Astrocyte (in vitro differentiated cells and primary cell): ENCODE measurements at regions not wholly inside any gene's neighbourhood (a gene's known extent, or its start where the extent isn't known, plus 50 kb on each side); places are given as distances from the start of the nearest gene placed in this dataset.
A peak's percentile ranks its signal among the peaks of the same experiment; 100 is the strongest.

ENCODE experiments used
- DNase-seq: peaks from one replicate; pipeline ENCODE4 v3.0.0-alpha.2; 2010; ENCODE audit warnings: low read depth
- FAIRE-seq: peaks from 2 replicates; lab custom pipeline; 2011; peaks lifted over from hg19 to GRCh38; lab: Jason Lieb, UNC
- H2AFZ ChIP-seq: 2 replicates; pipeline ENCODE4 v1.6.0; 2012; ENCODE audit warnings: low read depth, low read length, inconsistent platforms
- H3K27ac ChIP-seq: 2 replicates; pipeline ENCODE4 v1.5.1; 2011; ENCODE audit warnings: low read depth, low read length, inconsistent platforms
- H3K27me3 ChIP-seq: 2 replicates; pipeline ENCODE4 v1.6.0; 2011; ENCODE audit warnings: low read length, inconsistent platforms; ENCODE audit not compliant: insufficient read depth
- H3K36me3 ChIP-seq: 2 replicates; pipeline ENCODE4 v1.5.1; 2011; ENCODE audit warnings: low read length, inconsistent platforms; ENCODE audit not compliant: insufficient read depth
- H3K4me1 ChIP-seq: 2 replicates; pipeline ENCODE4 v1.5.1; 2011; ENCODE audit warnings: low read length, inconsistent platforms; ENCODE audit not compliant: insufficient read depth
- H3K4me2 ChIP-seq: 2 replicates; pipeline ENCODE4 v1.6.0; 2012; ENCODE audit warnings: low read length, inconsistent platforms
- H3K4me3 ChIP-seq: 2 replicates; pipeline ENCODE4 v1.5.1; 2011; ENCODE audit warnings: low read depth, mild to moderate bottlenecking, low read length, inconsistent platforms; ENCODE audit not compliant: insufficient read depth
- H3K79me2 ChIP-seq: 2 replicates; pipeline ENCODE4 v1.6.0; 2012; ENCODE audit warnings: mild to moderate bottlenecking, low read length, inconsistent platforms; ENCODE audit not compliant: insufficient read depth
- H3K9ac ChIP-seq: 2 replicates; pipeline ENCODE4 v1.6.0; 2012; ENCODE audit warnings: mild to moderate bottlenecking, low read length, inconsistent platforms
- H3K9me3 ChIP-seq: 2 replicates; pipeline ENCODE4 v1.5.1; 2012; ENCODE audit warnings: low read depth, mild to moderate bottlenecking, low read length, inconsistent platforms; ENCODE audit not compliant: insufficient read depth
- H4K20me1 ChIP-seq: 2 replicates; pipeline ENCODE4 v1.6.0; 2012; ENCODE audit warnings: low read length, inconsistent platforms; ENCODE audit not compliant: insufficient read depth
- H3K27ac Mint-ChIP-seq: one replicate; pipeline ENCODE4 v1.8.0; 2021; ENCODE audit warnings: mild to moderate bottlenecking, mixed read lengths; ENCODE audit not compliant: unreplicated experiment
- H3K27me3 Mint-ChIP-seq: one replicate; pipeline ENCODE4 v1.8.0; 2021; ENCODE audit warnings: low read depth, mixed read lengths; ENCODE audit not compliant: unreplicated experiment
- H3K36me3 Mint-ChIP-seq: one replicate; pipeline ENCODE4 v1.8.0; 2021; ENCODE audit warnings: low read depth, mixed read lengths; ENCODE audit not compliant: unreplicated experiment
- H3K4me1 Mint-ChIP-seq: one replicate; pipeline ENCODE4 v1.8.0; 2021; ENCODE audit warnings: low read depth, mixed read lengths; ENCODE audit not compliant: unreplicated experiment
- H3K4me3 Mint-ChIP-seq: one replicate; pipeline ENCODE4 v1.8.0; 2021; ENCODE audit warnings: mild to moderate bottlenecking, moderate library complexity, mixed read lengths; ENCODE audit not compliant: unreplicated experiment
- H3K9me3 Mint-ChIP-seq: one replicate; pipeline ENCODE4 v1.8.0; 2021; ENCODE audit warnings: mild to moderate bottlenecking, mixed read lengths; ENCODE audit not compliant: unreplicated experiment
- EZH2 ChIP-seq: IDR thresholded peaks from 2 replicates; pipeline ENCODE4 v1.6.1; 2012; ENCODE audit warnings: mild to moderate bottlenecking, low read length, inconsistent platforms; ENCODE audit not compliant: insufficient read depth
- TF ChIP-seq, protein P1 (sequence below): IDR thresholded peaks from 2 replicates; pipeline ENCODE4 v1.5.1; 2011; ENCODE audit warnings: low read depth, mild to moderate bottlenecking, inconsistent platforms, low read length, moderate library complexity; ENCODE audit not compliant: insufficient read depth

DNA sequence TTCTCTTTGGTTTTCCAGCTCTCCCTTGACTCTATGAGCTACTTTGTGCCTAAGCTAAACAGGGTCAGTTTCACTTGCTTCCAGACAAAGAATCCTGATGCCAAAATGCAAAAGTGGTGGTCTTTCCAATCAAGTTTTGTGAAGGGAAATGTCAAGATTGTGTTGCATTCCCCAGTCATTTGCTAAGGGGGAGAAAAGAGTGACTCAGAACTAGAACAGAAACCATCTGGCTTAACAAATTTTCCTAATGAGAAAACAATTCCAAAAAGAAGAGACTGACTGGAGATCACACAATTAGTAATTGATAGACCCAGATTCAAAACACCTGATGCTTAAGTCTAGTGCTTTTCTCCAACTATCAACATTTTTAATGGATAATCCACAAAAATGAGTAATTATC lies 235.1 kb upstream of the DIO2 start:
- no peaks in the 10 kb centered on the region for H3K9me3 ChIP-seq
- no peaks in the 10 kb centered on the region for H3K36me3 ChIP-seq
- H3K27me3 Mint-ChIP-seq, result no peaks in the 10 kb centered on the region
- DNase-seq (peak; percentile 43), FAIRE-seq (no peak)
- no peak overlapping the region for H3K4me3 ChIP-seq
- H4K20me1 ChIP-seq, result no peaks in the 10 kb centered on the region
- no peaks in the 10 kb centered on the region for H3K79me2 ChIP-seq
- H3K4me1 Mint-ChIP-seq, result peaks cover 9% of the 10 kb centered on the region
- H3K9ac ChIP-seq, result no peak overlapping the region
- H3K9me3 Mint-ChIP-seq, result peaks cover 6% of the 10 kb centered on the region
- no peak overlapping the region for H3K4me3 Mint-ChIP-seq
- H3K36me3 Mint-ChIP-seq, result no peaks in the 10 kb centered on the region
- no peaks in the 10 kb centered on the region for H3K4me1 ChIP-seq
- TF ChIP-seq EZH2, result no peak
- H3K27ac ChIP-seq, result no peak overlapping the region
- H3K4me2 ChIP-seq, result no peak overlapping the region
- no peak overlapping the region for H2AFZ ChIP-seq
- H3K27me3 ChIP-seq, result no peaks in the 10 kb centered on the region
- peak overlapping the region; percentile 12 for H3K27ac Mint-ChIP-seq

DNA sequence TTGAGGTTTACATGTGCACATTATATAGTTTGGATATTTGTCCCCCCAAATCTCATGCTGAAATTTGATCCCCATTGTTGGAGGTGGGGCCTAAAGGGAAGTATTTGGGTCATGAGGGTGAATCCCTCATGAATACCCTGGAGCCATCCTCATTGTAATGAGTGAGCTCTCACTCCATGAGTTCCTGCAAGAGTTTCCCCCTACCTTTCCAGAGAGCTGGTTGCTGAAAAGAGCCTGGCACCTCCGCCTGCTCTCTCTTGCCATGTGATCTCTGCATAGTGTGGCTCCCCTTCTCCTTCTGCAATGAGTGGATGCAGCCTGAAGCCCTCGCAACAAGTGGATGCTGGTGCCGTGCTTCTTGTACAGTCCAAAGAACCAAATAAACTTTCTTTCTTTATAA lies 234.3 kb upstream of the DIO2 start:
- Mint-ChIP-seq H3K27me3 (no peaks in the 10 kb centered on the region), H3K4me3 (no peak overlapping the region), H3K36me3 (no peaks in the 10 kb centered on the region), H3K4me1 (peaks cover 9% of the 10 kb centered on the region), H3K9me3 (peaks cover 2% of the 10 kb centered on the region), H3K27ac (no peak overlapping the region)
- Histone ChIP-seq H3K27me3 (no peaks in the 10 kb centered on the region), H3K36me3 (no peaks in the 10 kb centered on the region), H3K4me3 (no peak overlapping the region), H3K9ac (no peak overlapping the region), H3K4me1 (no peaks in the 10 kb centered on the region), H4K20me1 (no peaks in the 10 kb centered on the region), H3K79me2 (no peaks in the 10 kb centered on the region), H3K4me2 (no peak overlapping the region), H2AFZ (no peak overlapping the region), H3K9me3 (no peaks in the 10 kb centered on the region), H3K27ac (no peak overlapping the region)
- FAIRE-seq, result no peak
- TF ChIP-seq, protein P1, sequence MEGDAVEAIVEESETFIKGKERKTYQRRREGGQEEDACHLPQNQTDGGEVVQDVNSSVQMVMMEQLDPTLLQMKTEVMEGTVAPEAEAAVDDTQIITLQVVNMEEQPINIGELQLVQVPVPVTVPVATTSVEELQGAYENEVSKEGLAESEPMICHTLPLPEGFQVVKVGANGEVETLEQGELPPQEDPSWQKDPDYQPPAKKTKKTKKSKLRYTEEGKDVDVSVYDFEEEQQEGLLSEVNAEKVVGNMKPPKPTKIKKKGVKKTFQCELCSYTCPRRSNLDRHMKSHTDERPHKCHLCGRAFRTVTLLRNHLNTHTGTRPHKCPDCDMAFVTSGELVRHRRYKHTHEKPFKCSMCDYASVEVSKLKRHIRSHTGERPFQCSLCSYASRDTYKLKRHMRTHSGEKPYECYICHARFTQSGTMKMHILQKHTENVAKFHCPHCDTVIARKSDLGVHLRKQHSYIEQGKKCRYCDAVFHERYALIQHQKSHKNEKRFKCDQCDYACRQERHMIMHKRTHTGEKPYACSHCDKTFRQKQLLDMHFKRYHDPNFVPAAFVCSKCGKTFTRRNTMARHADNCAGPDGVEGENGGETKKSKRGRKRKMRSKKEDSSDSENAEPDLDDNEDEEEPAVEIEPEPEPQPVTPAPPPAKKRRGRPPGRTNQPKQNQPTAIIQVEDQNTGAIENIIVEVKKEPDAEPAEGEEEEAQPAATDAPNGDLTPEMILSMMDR, result no peak
- TF ChIP-seq EZH2, result no peak
- DNase-seq, result no peak

DNA sequence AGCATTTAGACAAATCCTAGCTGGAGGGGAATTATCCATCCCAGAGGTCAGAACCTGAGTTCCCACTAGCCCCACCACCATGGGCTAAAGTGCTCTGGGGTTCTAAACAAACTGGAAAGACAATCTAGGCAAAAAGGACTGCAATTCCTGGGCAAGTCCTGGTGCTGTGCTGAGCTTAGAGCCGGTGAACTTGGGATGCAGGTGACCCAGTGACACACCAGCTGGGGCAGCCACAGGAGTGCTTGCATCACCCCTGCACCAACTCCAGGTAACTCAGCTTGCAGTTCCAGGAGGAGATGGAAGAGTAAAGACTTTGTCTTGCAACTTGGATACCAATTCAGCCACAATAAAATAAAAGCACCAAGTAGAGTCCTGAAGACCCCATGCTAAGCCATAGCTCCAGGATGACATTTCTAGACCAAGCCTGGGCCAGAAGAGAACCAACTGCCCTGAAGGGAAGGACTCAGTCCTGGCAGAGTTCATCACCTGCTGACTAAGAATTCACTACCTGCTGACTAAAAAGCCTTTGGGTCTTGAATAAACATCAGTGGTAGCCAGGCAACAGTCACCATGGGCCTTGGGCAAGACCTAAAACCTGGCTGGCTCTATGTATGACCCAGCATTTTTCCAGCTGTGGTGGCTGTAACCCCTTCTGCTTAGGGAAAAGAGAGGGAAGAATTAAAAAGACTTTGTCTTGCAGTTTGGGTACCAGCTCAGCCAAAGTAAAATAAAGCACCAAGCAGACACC lies 223.4 kb upstream of the DIO2 start:
- Histone ChIP-seq H4K20me1 (no peaks in the 10 kb centered on the region), H3K27ac (no peak overlapping the region), H3K4me3 (no peak overlapping the region), H3K27me3 (no peaks in the 10 kb centered on the region), H3K4me1 (no peaks in the 10 kb centered on the region), H3K4me2 (no peak overlapping the region), H2AFZ (no peak overlapping the region), H3K79me2 (no peaks in the 10 kb centered on the region), H3K9me3 (no peaks in the 10 kb centered on the region), H3K36me3 (no peaks in the 10 kb centered on the region), H3K9ac (no peak overlapping the region)
- no peak overlapping the region for H3K4me3 Mint-ChIP-seq
- H3K36me3 Mint-ChIP-seq, result no peaks in the 10 kb centered on the region
- DNase-seq (no peak), FAIRE-seq (no peak)
- H3K27me3 Mint-ChIP-seq, result no peaks in the 10 kb centered on the region
- no peak overlapping the region for H3K27ac Mint-ChIP-seq
- TF ChIP-seq, protein P1, result no peak
- TF ChIP-seq EZH2, result no peak
- H3K4me1 Mint-ChIP-seq, result peaks cover 3% of the 10 kb centered on the region
- peaks cover 7% of the 10 kb centered on the region for H3K9me3 Mint-ChIP-seq
